GM21423 (cell line): ENCODE measurements at regions not wholly inside any gene's neighbourhood (a gene's known extent, or its start where the extent isn't known, plus 50 kb on each side); places are given as distances from the start of the nearest gene placed in this dataset.

ENCODE experiments used
- ATAC-seq: cut with Tn5 transposase; IDR thresholded peaks from one replicate; pipeline ENCODE4 v1.9.1; 2021; ENCODE audit warnings: mild to moderate bottlenecking, moderate library complexity; ENCODE audit not compliant: unreplicated experiment

GRCh38 chr13:33372251-33372919 is 86.8 kb upstream of the STARD13 start:
- ATAC-seq: no peak

GRCh38 chr13:33373624-33374023 is 88.1 kb upstream of the STARD13 start:
- no peak for ATAC-seq

DNA sequence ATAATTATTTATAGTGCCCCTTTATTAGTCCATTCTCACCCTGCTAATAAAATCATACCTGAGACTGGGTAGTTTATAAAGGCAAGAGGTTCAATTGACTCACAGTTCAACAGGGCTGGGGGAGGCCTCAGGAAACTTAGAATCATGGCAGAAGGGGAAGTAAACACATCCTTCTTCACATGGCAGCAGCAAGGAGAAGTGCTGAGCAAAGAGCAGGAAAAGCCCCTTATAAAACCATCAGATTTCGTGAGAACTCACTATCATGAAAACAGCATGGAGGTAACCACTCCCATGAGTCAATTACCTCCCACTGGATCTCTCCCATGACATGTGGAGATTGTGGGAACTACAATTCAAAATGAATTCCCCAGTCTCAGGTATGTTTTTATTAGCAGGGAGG is 89.9 kb upstream of the STARD13 start:
- no peak for ATAC-seq

- ATAC-seq: no peak
Measured at GRCh38 chr13:33376212-33376611, 90.7 kb upstream of the STARD13 start.

DNA sequence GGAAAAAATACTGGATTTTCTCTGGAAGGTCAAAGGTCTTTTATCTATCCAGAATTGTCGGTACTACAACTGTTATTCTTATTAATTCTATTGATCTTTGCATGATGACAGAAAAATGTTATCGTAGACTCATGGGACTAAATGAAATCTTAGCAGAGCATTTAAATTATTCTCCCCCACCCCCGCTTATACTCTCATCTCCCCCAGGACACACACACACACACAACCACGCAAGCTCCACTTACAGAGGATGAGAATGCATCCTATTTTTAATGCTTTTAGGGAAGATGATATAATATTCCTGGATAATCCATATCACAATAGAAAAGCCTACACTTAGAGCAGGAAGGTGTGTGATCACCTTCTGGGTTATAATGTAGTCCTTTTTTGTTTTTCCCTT is 91.9 kb upstream of the STARD13 start:
- ATAC-seq: no peak

- no peak for ATAC-seq
Measured at GRCh38 chr13:33377825-33378224, 92.3 kb upstream of the STARD13 start.

- no peak for ATAC-seq
Measured at GRCh38 chr13:33379608-33380007, 94.1 kb upstream of the STARD13 start.

DNA sequence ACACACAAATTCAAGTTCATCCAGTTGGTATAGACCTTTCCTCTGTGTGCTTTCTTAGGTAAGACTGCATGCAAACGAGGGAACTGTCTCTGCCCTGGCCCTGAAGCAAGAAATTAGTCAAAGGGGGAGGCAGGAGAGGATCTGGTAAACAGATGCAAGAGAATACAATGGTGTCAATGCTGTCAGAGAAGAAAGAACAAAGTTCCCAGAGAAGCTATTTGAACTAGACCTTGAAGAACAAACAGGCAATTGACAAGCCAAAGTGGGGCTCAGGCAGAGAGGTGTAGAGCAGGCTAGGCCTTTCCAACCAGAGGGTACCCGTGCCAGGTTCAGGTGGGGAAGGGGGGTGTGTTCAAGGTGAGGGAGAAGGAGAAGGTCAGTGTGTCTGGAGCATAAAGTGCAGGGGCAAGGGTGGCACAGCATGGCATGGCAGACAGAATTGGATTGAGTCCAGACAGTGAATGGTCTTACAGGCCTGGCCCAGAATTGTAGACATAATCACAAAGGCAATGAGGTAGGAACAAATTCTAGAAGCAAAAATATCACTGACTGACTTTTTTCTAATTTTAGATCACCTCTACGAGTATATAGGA is 95.0 kb upstream of the STARD13 start:
- no peak for ATAC-seq

DNA sequence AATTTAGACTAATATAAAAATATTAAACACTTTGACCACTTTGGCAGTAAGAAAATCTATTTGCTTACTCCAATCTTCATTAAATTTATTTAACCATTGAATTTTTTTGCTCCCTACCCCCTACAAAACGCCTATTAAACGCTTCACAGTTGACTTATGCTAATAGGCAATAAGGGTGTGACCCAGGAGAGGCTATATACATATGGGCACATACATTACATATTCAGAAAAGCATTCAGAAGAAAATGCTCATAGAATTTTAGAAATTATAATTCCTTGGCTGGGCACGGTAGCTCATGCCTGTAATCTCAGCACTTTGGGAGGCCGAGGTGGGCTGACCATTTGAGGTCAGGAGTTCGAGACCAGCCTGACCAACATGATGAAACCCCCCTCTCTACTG is 95.6 kb upstream of the STARD13 start:
- ATAC-seq: no peak

- ATAC-seq: no peak
Measured at GRCh38 chr13:33381906-33382305, 96.4 kb upstream of the STARD13 start.

DNA sequence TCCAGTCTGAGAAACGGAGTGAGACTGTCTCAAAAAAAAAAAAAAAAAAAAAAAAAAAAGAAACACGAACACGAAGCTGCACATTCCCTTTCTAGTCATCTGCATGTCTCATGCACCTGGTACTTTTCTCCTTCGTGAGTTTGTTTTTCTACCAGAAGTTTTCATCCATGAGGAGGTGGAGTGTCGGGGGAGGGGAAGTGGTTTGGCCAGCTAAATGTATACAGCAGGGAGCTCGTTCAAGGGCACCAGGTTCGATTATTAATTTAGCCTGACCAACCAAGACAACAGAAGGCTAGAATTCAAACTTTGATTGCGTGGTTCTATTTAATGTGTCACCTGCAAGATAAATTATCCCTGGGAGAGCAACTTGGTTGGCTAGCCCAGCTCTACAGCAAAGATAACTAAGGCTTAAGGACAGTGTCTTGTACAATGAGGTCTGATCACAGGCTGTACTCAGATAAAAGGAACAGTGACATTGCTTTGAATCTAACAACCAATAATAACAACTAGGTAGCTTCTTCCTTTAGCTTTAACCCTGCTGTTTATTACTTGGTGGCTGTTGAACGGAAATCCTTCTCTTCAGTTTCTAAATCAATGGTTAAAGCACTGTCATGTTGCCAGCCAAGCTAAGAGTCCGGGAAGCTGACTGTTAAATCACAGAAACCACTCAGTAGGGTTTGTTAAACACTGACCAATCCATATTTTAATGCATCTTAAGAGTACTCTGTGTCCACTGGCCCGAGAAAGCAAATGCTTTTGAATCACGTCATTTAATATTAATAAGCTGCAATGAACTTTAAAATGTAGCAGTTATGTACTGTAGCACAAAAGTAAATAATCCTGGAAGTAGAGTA is 98.4 kb upstream of the STARD13 start:
- ATAC-seq: no peak

DNA sequence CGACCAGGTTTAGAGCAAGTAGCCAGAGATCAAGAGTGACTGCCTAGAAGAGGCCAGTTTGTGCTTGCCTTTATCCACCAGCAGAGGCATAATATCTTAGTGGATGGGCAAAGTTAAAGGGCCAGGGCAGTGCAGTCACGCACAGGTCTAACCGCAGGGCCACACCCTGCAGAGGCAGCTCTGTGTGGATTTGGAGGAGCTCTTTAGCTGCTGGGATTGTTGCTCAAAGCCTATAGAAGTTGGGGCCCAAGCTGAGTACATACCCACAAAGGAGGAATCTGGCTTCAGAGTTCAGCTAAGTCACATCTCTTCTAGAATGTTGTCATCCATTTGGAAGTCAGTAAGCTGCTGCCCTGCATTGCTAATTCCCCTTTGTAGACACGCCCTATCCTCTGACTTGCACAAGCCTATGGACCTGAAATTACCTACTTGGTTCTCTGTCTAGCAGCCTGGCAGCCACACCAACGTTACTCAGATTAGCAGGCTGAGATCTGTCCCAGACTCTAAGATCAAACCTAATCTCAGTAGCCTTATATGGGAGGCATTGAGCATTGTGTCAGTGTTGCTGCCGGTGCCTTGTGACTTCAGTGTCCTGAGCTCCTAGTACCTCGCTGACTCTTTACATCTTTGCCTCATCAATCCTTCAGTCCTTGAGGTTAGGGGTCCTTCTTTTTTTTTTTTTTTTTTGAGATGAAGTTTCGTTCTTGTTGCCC is 102.9 kb upstream of the STARD13 start:
- ATAC-seq: no peak

- no peak for ATAC-seq
Measured at GRCh38 chr13:33392794-33393405, 107.3 kb upstream of the STARD13 start.

DNA sequence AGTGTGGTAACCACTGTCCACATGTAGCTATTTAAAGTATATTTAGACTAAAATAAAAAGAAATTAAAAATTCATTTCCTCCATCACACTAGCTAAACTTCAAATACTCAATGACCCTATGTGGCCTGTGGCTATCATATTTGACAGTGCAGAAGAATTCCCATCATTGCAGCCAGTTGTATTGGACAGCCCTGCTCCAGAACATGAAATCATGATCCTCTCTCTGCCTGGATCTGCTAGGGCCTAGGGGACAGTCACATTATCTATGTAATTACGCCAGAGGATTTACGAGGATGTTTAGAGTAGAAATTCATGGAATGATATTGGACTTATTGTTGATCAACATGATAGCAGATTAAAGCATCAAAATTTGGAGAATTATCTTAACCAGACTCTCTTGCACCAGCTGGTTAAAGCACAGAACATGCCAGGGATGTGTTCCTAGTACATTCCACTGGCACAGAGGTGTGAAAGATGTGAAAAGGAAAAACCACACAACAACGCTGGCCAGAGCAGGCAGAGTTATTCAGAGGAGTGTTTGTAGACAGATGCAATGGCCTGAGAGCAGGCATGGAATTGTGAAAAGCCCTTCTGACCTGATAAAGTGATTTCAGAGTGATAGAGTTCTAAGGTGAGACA is 108.9 kb upstream of the STARD13 start:
- ATAC-seq: no peak

GRCh38 chr13:33401238-33401637 is 115.7 kb upstream of the STARD13 start:
- no peak for ATAC-seq

GRCh38 chr13:33402975-33403374 is 117.4 kb upstream of the STARD13 start:
- no peak for ATAC-seq

DNA sequence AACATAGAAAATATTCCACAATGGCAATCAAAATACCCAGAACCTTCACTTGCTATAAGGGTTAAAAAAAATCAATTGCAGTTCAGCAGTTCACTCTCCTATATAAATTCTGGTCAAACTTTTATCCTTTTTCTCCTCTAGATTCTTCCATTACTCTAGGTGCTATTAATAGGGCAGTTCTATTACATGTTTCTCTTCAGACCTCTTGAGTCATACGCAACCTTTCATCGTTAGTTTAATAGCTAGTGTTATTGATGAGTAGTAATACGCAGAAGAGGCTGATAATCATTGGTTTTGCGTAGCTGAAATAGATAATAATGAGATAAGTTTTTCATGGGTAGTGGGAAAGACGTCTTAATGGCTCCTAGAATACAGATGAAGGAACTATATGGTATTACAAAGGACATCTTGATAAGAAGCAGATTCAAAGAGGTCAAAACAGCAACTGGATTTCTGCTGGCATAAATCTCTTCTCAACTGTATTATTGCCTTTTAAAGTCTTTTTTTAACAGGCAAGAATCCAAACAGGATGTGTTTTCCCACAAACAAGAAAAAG is 118.3 kb upstream of the STARD13 start:
- ATAC-seq: no peak

DNA sequence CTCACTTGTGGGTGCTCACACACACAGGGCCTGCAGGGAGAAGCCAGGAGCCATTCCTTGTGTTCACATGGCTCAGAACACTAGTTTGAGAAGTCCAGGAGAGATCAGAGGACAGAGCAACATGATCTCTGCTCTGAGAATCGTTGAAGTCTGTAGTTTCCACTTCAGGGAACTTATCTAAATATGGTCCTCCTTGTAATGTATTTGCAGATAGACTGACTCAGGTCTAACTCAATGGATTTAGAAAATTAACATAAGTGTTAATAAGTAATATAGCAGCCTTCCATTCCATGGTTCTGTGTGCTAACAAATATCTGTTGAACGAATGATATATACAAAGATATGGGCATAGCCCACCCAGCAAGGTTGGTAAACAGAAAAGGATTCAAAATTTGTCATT is 119.8 kb upstream of the STARD13 start:
- ATAC-seq: no peak

- no peak for ATAC-seq
Measured at GRCh38 chr13:33409673-33410510, 124.3 kb upstream of the STARD13 start.
